ENCODE measurements at regions not wholly inside any gene's neighbourhood (a gene's known extent, or its start where the extent isn't known, plus 50 kb on each side); places are given as distances from the start of the nearest gene placed in this dataset.

GRCh38 chr9:79116041-79116440 lies 455.7 kb upstream of the TLE4 start:
- DNase-seq: no peak

DNA sequence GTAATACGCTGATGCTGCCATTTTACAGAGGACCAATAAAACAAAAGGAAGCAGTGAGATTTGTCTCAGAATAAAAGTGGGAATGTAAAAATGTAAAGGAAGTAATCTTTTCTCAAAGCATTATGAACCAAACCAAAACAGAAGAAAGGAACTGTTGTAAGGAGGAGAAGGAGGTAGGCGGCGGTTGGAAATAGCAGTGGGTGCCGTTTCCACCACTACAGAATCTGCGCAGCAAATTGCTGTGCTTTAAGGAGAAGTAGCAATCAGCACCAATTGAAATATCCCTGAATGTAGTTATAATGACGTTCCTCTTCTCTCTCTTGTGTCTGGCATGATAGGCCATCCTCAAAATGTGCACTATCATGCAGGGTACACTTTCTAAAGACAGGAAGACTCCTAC lies 455.1 kb upstream of the TLE4 start:
- no peak for DNase-seq

- DNase-seq: no peak
Measured at GRCh38 chr9:79120533-79120932, 451.2 kb upstream of the TLE4 start.

- no peak for DNase-seq
Measured at GRCh38 chr9:79120941-79121340, 450.8 kb upstream of the TLE4 start.

GRCh38 chr9:79123415-79123814 lies 448.4 kb upstream of the TLE4 start:
- DNase-seq: no peak

GRCh38 chr9:79127661-79128060 lies 444.1 kb upstream of the TLE4 start:
- no peak for DNase-seq

DNA sequence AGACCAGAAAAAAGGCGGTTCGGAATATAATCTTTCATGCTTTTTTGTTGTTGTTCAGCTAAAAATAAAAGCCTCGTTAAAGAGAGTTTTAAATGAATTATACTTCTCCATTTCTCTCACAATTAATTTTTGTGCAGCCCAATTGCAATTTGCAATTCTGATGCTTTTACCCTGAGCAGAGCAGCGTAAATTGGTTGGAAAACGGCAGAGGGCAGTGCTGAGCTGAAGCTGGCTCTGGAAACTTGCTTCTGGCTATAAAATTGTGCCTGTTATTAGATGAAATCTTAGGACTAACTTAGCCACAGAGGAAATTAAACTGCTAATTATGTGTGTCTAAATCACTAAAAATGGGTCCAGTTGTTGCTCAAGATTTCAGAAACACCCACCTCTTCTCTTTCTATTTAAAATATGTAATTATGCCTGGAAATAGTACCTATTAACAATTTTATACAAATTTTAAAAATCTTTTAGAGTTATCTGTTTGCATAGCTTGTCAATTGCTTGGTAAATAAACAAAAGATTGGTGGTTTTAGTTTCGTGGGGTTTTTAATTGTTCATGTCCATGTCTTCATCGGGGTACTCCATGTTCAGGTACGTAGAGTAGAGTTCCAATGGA lies 441.8 kb upstream of the TLE4 start:
- DNase-seq: peak in 1 of 2 donors; percentile 4

DNA sequence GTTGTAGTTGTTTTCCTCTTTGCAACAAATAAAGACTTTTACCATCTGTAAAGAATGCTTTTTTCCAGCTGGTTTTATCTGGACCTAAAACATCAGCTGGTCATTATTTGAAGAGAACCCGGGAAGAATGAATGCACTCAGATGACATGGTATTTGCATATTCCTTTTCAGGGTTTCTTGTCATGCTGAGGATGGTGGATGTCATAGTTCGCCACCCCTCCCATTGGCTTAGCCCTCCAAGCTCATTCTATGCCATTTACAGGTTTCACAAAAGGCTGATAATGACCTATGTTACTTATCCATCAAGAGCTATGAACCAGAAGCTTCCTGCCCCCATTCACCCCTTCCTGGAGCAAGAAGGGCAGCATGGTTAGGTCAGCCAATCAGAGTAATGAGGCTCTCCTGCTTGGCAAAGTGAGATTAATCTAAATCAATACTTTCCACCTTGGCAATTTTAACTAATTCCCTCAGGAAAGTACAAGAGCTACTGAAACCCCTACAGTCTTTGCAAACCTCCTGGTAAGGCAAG lies 440.5 kb upstream of the TLE4 start:
- DNase-seq: no peak

GRCh38 chr9:79131824-79132377 lies 439.9 kb upstream of the TLE4 start:
- no peak for DNase-seq

- DNase-seq: no peak
Measured at GRCh38 chr9:79134654-79135053, 437.1 kb upstream of the TLE4 start.

- DNase-seq: no peak
Measured at GRCh38 chr9:79135681-79136415, 435.9 kb upstream of the TLE4 start.

GRCh38 chr9:79140751-79141150 lies 431.0 kb upstream of the TLE4 start:
- DNase-seq: no peak

DNA sequence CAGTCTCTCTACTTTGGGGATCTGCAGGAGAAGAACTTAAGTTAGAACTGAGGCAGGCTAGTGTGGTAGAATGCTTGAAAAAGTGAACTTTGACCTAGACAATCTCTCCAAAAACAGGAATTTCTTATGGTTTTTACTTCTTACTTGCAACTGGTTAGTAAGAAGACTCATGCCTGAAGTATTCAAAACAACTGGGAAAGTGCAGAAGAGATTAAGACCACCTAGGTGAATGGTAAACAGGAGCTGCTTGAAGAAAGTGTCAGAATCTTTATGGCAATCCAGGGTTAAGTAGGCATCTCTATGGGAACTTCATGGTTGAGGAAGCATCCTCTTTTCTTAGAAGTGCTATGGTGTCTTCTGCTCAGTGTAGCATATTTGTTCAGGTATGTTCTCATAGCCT lies 428.6 kb upstream of the TLE4 start:
- no peak for DNase-seq

GRCh38 chr9:79145442-79145841 lies 426.3 kb upstream of the TLE4 start:
- no peak for DNase-seq

GRCh38 chr9:79149585-79149984 lies 422.2 kb upstream of the TLE4 start:
- DNase-seq: no peak

DNA sequence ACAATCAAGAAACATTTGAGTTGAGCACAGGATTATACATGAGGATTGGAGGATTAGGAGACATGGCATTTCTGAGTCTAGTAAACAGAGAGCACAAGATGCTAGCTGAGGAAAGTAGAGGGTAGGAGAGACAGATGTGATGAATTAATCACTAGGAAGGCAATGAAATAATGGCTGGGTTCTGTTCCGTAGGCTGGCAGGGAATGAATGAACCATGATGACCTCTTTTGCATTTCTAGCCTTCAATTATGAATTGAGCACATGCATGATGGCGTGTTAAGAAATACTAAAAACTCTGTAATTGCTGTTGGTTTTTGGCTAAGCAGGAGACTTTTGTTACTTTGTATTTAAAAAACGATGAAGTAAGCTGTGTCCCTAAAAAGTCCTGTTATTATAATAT lies 420.0 kb upstream of the TLE4 start:
- no peak for DNase-seq

- DNase-seq: no peak
Measured at GRCh38 chr9:79152306-79152705, 419.5 kb upstream of the TLE4 start.

DNA sequence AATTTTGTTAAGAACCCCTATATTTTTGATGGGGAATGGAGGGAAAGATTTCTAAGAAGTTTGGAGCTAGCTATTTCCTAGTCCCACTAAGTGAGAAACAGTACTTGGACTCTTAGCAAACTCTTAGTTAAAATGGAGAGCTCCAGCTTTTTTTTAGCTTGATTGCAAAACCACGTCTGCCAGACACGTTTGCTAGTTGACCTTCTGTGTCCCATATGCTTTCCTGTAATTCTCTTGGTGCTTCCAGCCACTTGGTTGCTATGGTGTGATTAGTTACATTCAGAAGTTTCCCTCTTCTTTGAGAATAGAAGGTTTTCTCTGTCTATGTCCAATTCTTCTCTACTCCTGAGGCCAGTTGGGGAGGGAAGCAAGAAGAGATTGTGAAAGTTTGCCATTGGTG lies 417.0 kb upstream of the TLE4 start:
- no peak for DNase-seq

GRCh38 chr9:79155308-79155707 lies 416.5 kb upstream of the TLE4 start:
- no peak for DNase-seq

- DNase-seq: no peak
Measured at GRCh38 chr9:79163544-79163943, 408.2 kb upstream of the TLE4 start.

DNA sequence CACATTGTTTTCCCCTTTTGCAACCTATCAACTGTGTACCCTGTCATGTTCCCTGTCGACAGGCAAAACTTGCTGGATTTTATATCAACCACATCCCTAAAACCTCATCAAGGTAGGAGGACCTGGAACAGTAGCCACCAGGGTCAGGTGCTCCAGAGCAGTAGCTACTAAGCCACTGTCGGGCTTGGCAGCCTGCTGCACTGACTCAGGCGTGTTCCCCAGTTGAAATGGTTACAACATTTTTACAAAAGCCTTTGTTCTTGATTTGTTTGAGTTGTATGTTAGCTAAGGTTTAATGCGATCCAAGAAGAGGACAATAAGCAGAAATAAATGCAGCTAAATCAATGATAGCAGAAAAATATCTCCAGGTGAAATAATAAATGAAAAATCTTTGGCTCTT lies 407.4 kb upstream of the TLE4 start:
- DNase-seq: no peak

DNA sequence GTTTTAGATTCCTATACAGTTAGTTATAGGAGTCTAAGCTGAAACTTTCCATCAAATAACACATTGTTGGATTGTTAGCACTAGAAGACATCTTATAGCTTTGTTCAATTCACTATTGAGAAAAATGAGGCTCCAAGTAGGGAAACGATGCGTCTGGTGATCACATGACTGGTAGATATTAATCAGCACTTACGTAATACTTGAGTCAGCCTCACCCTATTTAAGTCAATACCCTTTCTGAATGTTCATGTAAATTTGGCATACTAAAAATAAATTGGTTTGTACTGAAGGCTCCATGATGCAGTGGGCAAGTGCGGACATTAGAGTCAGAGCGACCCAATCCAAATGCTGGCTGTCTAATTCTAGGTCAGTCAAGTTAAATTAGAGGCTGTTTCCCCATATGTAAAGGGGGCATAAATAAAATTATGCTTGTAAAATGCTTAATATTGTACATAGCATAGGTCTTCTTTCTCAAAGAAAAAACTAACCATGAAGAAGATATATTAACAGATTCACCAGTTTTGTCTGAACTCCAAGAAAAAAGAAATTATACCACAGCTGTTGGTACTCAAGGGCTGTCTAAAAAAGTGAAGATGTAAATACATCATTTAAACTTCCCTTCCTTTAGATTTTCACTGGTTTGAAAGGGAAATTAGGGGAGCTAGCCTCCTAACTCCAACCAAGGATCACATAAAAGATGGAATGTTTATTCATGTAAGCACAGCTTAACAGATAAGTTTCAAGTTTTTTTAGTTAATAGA lies 406.6 kb upstream of the TLE4 start:
- DNase-seq: no peak

GRCh38 chr9:79166005-79166404 lies 405.8 kb upstream of the TLE4 start:
- DNase-seq: no peak

- no peak for DNase-seq
Measured at GRCh38 chr9:79170643-79171042, 401.1 kb upstream of the TLE4 start.
